Osteocyte (in vitro differentiated cells): ENCODE measurements at regions not wholly inside any gene's neighbourhood (a gene's known extent, or its start where the extent isn't known, plus 50 kb on each side); places are given as distances from the start of the nearest gene placed in this dataset.

Experiments
- DNase-seq: peaks from one replicate; pipeline ENCODE4 v3.0.0; 2021; ENCODE audit warnings: mixed read lengths; ENCODE audit not compliant: unreplicated experiment; ENCODE audit errors: extremely low spot score
- H3K27ac Mint-ChIP-seq: one replicate; pipeline ENCODE4 v1.8.0; 2021; ENCODE audit warnings: mild to moderate bottlenecking, mixed read lengths; ENCODE audit not compliant: unreplicated experiment
- H3K27me3 Mint-ChIP-seq: one replicate; pipeline ENCODE4 v1.8.0; 2021; ENCODE audit warnings: mixed read lengths; ENCODE audit not compliant: unreplicated experiment
- H3K36me3 Mint-ChIP-seq: one replicate; pipeline ENCODE4 v1.8.0; 2021; ENCODE audit warnings: mixed read lengths; ENCODE audit not compliant: unreplicated experiment
- H3K4me1 Mint-ChIP-seq: one replicate; pipeline ENCODE4 v1.8.0; 2021; ENCODE audit warnings: mixed read lengths; ENCODE audit not compliant: unreplicated experiment
- H3K4me3 Mint-ChIP-seq: one replicate; pipeline ENCODE4 v1.8.0; 2021; ENCODE audit warnings: mild to moderate bottlenecking, moderate library complexity, mixed read lengths; ENCODE audit not compliant: unreplicated experiment
- H3K9me3 Mint-ChIP-seq: one replicate; pipeline ENCODE4 v1.8.0; 2021; ENCODE audit warnings: mixed read lengths; ENCODE audit not compliant: unreplicated experiment
- TF ChIP-seq, protein P1 (sequence below): fragments of 200-600 bp; sonication (generic); IDR thresholded peaks from 2 replicates; pipeline ENCODE4 v1.5.0; 2021; ENCODE audit warnings: antibody characterized with exemption, mild to moderate bottlenecking, moderate library complexity

DNA sequence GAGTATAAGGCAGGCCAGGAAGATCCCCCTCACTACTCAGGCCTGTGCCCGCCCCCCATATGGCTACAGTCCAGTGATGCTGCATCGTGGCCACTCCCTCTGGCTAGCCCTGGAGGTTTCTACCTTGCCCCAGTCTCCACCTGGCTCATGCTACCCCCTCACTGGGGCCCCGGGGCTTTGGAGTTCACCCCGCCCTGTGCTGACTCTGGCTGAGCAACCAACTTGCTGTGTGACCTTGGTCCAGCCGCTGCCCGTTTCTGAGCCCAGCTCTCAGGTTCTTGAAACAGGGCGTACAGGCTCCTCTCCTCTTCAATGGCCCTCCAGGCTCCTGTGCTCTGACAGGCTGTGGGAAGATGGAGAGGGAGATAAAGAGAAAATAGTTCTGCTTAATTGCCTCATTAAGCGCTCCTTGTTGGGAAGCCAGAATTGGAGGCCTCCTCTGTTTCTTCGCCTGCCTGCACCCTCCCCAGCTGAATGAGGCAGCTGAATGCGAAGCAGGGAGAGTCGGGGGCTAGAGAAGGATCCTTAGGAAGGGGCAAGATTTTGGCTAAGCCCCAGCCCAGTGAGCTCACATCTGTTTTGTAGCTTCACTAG is 138.2 kb upstream of the NCOR2 start:
- H3K27me3 Mint-ChIP-seq: no peaks in the 10 kb centered on the region
- H3K9me3 Mint-ChIP-seq: peaks cover 4% of the 10 kb centered on the region
- no peak overlapping the region for H3K27ac Mint-ChIP-seq
- peaks cover 36% of the 10 kb centered on the region for H3K4me1 Mint-ChIP-seq
- no peaks in the 10 kb centered on the region for H3K36me3 Mint-ChIP-seq
- no peak for DNase-seq
- TF ChIP-seq, protein P1, sequence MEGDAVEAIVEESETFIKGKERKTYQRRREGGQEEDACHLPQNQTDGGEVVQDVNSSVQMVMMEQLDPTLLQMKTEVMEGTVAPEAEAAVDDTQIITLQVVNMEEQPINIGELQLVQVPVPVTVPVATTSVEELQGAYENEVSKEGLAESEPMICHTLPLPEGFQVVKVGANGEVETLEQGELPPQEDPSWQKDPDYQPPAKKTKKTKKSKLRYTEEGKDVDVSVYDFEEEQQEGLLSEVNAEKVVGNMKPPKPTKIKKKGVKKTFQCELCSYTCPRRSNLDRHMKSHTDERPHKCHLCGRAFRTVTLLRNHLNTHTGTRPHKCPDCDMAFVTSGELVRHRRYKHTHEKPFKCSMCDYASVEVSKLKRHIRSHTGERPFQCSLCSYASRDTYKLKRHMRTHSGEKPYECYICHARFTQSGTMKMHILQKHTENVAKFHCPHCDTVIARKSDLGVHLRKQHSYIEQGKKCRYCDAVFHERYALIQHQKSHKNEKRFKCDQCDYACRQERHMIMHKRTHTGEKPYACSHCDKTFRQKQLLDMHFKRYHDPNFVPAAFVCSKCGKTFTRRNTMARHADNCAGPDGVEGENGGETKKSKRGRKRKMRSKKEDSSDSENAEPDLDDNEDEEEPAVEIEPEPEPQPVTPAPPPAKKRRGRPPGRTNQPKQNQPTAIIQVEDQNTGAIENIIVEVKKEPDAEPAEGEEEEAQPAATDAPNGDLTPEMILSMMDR: no peak
- H3K4me3 Mint-ChIP-seq: no peak overlapping the region

DNA sequence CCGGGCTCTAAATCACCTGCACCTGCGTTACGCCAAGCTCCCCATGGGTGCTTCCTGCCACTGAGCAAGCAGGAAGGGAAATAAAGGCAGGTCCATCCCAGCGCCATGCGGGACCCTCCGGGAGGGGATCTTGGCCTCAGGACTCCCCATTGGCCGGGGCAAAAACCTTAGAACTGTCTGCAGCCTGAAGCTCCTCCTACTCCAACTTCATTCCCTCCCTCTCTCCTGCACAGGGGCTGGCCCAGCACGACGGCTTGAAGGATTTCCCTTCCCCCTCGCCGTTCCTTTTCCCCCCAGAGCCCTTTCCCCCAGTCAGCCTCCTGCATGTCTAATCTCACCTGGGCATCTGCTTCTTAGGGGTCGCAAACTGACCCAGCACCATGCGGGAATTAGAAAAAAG is 137.2 kb upstream of the NCOR2 start:
- TF ChIP-seq, protein P1: no peak
- no peak for DNase-seq
- Mint-ChIP-seq H3K9me3 (peaks cover 4% of the 10 kb centered on the region), H3K4me1 (peaks cover 32% of the 10 kb centered on the region), H3K36me3 (no peaks in the 10 kb centered on the region), H3K27me3 (no peaks in the 10 kb centered on the region), H3K4me3 (no peak overlapping the region), H3K27ac (no peak overlapping the region)

DNA sequence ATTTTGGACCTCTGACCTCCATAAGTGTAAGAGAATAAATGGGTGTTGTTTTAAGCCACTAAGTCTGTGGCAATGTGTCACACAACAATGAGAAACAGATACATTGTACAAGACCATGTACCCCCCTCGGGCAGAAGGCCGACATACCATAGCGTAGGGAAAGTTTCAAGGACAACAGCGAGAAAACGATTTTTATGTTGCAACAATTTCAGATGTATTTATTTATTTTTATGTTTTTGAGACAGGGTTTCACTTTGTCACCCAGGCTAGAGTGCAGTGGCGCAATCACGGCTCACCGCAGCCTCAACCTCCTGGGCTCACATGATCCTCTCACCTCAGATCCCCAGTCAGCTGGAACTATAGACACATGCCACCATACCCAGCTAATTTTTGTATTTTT is 136.4 kb upstream of the NCOR2 start:
- Mint-ChIP-seq H3K27me3 (no peaks in the 10 kb centered on the region), H3K36me3 (no peaks in the 10 kb centered on the region), H3K4me1 (peaks cover 28% of the 10 kb centered on the region), H3K4me3 (no peak overlapping the region), H3K27ac (no peak overlapping the region), H3K9me3 (peaks cover 4% of the 10 kb centered on the region)
- TF ChIP-seq, protein P1: no peak
- DNase-seq: no peak

DNA sequence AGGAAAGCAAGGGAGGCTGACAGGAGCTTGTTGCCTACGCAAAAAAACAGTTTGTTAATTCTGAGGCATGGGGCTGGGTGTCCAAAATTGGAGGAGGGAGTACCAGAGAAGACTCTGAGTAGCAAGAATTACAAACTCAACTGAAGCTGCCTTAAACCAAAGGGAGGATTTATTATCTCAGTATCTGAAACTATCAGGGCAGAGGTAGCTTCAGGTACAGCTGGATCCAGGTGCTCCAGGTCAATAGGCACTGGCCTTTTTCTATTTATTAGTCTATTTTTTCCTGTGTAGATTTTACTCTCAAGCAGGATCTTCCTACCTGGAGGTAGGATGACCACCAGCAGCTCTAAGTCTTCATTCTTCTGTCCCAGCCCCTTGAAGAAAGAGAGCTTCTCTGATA is 135.3 kb upstream of the NCOR2 start:
- no peak overlapping the region for H3K27ac Mint-ChIP-seq
- H3K4me1 Mint-ChIP-seq: peaks cover 39% of the 10 kb centered on the region
- no peak overlapping the region for H3K4me3 Mint-ChIP-seq
- H3K27me3 Mint-ChIP-seq: no peaks in the 10 kb centered on the region
- H3K9me3 Mint-ChIP-seq: peaks cover 3% of the 10 kb centered on the region
- no peaks in the 10 kb centered on the region for H3K36me3 Mint-ChIP-seq
- DNase-seq: no peak
- TF ChIP-seq, protein P1: no peak

DNA sequence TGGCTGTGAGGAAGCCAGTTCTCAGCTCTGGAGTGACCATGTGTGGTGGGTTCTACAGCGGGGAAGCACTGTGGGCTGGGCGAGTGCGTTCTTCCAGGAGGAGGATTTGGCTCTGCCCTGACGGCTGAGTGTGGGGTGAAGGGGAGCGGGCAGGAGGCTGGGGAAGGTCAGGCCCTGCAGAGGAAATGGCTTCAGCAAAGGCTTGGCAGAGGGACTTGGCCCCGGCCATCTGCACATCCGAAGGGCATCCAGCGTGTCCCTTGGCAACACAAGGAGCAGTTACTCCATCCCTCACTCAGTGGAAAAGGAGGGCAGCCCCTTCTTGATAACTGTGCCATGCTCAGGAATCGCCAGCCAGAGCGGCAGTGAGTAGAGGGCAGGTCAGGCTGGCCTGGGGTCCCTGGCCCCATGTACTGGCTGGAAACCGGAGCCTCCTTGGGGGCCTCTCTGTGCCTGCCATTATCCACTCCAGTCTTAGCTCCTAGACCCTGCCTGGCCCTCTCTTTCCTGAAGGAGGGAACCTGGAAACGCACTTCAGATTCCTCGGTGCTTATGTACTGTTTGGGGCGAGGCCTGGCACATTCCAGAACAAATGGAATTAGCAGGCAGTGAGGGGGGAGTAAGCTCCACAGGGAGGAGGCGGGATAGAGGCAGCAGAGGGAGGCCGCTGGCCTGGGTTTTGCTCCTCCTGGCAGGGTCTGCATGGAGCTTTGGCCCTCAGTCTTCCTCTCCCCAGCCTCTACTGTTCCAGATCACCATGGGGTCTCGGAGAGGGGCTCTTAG is 133.6 kb upstream of the NCOR2 start:
- TF ChIP-seq, protein P1: no peak
- Mint-ChIP-seq H3K4me3 (no peak overlapping the region), H3K9me3 (no peaks in the 10 kb centered on the region), H3K27ac (no peak overlapping the region), H3K36me3 (no peaks in the 10 kb centered on the region), H3K27me3 (no peaks in the 10 kb centered on the region), H3K4me1 (peaks cover 44% of the 10 kb centered on the region)
- DNase-seq: no peak
